SU-DHL-6 (cell line): ENCODE measurements at regions not wholly inside any gene's neighbourhood (a gene's known extent, or its start where the extent isn't known, plus 50 kb on each side); places are given as distances from the start of the nearest gene placed in this dataset.

Source experiments
- EZH2phosphoT487 ChIP-seq: fragments of 200-600 bp; sonication (generic), shearing (Covaris generic); conservative IDR thresholded peaks from 2 replicates; pipeline ENCODE4 v1.6.1; 2018; ENCODE audit warnings: mild to moderate bottlenecking, antibody characterized with exemption, low read length, moderate library complexity, mixed read lengths
- TF ChIP-seq, protein P1 (sequence below): fragments of 200-600 bp; sonication (generic); IDR thresholded peaks from one replicate; pipeline ENCODE4 v1.5.1; 2017; ENCODE audit warnings: antibody characterized with exemption, mild to moderate bottlenecking, low read length, moderate library complexity; ENCODE audit not compliant: insufficient read depth, poor library complexity, severe bottlenecking

DNA sequence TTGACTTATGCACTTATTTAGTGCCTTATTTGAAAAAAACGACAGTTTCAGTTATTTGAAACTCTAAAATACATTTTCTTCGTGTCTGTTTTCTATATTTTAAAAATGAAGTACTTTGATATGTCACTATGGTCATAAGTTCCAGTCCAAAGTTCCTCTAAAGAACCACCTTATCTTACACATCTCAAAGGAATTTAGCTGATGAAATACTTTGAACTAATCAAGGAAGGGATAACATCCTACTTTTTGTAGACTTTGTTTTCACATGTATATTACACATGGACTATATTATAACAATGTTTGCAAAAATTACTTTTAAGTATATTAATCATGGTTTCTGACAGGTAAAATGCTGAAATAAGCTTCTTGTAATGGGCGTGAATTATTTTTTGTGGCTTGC lies 265.8 kb upstream of the ZNF717 start:
- TF ChIP-seq, protein P1, sequence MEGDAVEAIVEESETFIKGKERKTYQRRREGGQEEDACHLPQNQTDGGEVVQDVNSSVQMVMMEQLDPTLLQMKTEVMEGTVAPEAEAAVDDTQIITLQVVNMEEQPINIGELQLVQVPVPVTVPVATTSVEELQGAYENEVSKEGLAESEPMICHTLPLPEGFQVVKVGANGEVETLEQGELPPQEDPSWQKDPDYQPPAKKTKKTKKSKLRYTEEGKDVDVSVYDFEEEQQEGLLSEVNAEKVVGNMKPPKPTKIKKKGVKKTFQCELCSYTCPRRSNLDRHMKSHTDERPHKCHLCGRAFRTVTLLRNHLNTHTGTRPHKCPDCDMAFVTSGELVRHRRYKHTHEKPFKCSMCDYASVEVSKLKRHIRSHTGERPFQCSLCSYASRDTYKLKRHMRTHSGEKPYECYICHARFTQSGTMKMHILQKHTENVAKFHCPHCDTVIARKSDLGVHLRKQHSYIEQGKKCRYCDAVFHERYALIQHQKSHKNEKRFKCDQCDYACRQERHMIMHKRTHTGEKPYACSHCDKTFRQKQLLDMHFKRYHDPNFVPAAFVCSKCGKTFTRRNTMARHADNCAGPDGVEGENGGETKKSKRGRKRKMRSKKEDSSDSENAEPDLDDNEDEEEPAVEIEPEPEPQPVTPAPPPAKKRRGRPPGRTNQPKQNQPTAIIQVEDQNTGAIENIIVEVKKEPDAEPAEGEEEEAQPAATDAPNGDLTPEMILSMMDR: no peak
- TF ChIP-seq EZH2phosphoT487: no peak
